HL-60 (cell line): ENCODE measurements at regions not wholly inside any gene's neighbourhood (a gene's known extent, or its start where the extent isn't known, plus 50 kb on each side); places are given as distances from the start of the nearest gene placed in this dataset.

ENCODE experiments used
- DNase-seq, 2 experiments: peaks; one replicate each; pipeline ENCODE4 v3.0.0-alpha.2; 2010 to 2020; ENCODE audit warnings: low read depth in 1 of 2, low spot score in 1 of 2
- H3K27ac ChIP-seq: fragments of 250-450 bp; sonication (Bioruptor Pico); replicated peaks from 2 replicates; pipeline ENCODE4 v1.5.1; 2020; ENCODE audit warnings: mild to moderate bottlenecking, moderate library complexity
- H3K27me3 ChIP-seq: fragments of 250-450 bp; sonication (Bioruptor Pico); 2 replicates; pipeline ENCODE4 v1.5.1; 2021; ENCODE audit warnings: mild to moderate bottlenecking, moderate library complexity; ENCODE audit not compliant: insufficient read depth, poor library complexity, severe bottlenecking
- H3K4me3 ChIP-seq: replicated peaks from 2 replicates; pipeline ENCODE4 v1.5.1; 2011; ENCODE audit warnings: mild to moderate bottlenecking, control low read depth, low read length; ENCODE audit not compliant: insufficient read depth
- CTCF ChIP-seq: IDR thresholded peaks from one replicate; pipeline ENCODE4 v1.5.1; 2011; ENCODE audit warnings: low read length, control low read depth, inconsistent platforms; ENCODE audit not compliant: insufficient read depth
- GABPA ChIP-seq: IDR thresholded peaks from 2 replicates; pipeline ENCODE4 v1.6.1; 2012; ENCODE audit warnings: low read depth
- POLR2AphosphoS5 ChIP-seq: IDR thresholded peaks from 2 replicates; pipeline ENCODE4 v1.6.1; 2012; ENCODE audit warnings: low read depth
- REST ChIP-seq: IDR thresholded peaks from 2 replicates; pipeline ENCODE4 v1.6.1; 2012; ENCODE audit warnings: low read depth; ENCODE audit not compliant: insufficient replicate concordance
- SPI1 ChIP-seq: IDR thresholded peaks from 2 replicates; pipeline ENCODE4 v1.6.1; 2012; ENCODE audit warnings: low read depth, mild to moderate bottlenecking, borderline replicate concordance

- TF ChIP-seq POLR2AphosphoS5 (no peak), GABPA (no peak), CTCF (no peak), REST (no peak), SPI1 (no peak)
- no peak for DNase-seq
- peaks cover 3% of the 10 kb centered on the region for H3K27me3 ChIP-seq
- no peak overlapping the region for H3K27ac ChIP-seq
- no peak overlapping the region for H3K4me3 ChIP-seq
Measured at GRCh38 chr2:120880381-120880780, 144.7 kb downstream of the GLI2 start.

- no peak for TF ChIP-seq POLR2AphosphoS5
- TF ChIP-seq SPI1 = no peak
- TF ChIP-seq GABPA = no peak
- TF ChIP-seq REST = no peak
- no peak for TF ChIP-seq CTCF
- Histone ChIP-seq H3K27me3 (peaks cover 3% of the 10 kb centered on the region), H3K27ac (no peak overlapping the region), H3K4me3 (no peak overlapping the region)
- DNase-seq = no peak
Measured at GRCh38 chr2:120881981-120882788, 146.5 kb downstream of the GLI2 start.

GRCh38 chr2:120883607-120884440, 148.2 kb downstream of the GLI2 start:
- peaks cover 3% of the 10 kb centered on the region for H3K27me3 ChIP-seq
- DNase-seq = no peak
- no peak overlapping the region for H3K27ac ChIP-seq
- TF ChIP-seq GABPA (no peak), SPI1 (no peak), CTCF (no peak), POLR2AphosphoS5 (no peak), REST (no peak)
- no peak overlapping the region for H3K4me3 ChIP-seq
